ENCODE measurements at regions not wholly inside any gene's neighbourhood (a gene's known extent, or its start where the extent isn't known, plus 50 kb on each side); places are given as distances from the start of the nearest gene placed in this dataset.

GRCh38 chr11:79579063-79579462 is 138.2 kb upstream of the TENM4 start:
- DNase-seq (ENCODE audit: low read depth in 4 of 4, low spot score in 1 of 4): no peak

DNA sequence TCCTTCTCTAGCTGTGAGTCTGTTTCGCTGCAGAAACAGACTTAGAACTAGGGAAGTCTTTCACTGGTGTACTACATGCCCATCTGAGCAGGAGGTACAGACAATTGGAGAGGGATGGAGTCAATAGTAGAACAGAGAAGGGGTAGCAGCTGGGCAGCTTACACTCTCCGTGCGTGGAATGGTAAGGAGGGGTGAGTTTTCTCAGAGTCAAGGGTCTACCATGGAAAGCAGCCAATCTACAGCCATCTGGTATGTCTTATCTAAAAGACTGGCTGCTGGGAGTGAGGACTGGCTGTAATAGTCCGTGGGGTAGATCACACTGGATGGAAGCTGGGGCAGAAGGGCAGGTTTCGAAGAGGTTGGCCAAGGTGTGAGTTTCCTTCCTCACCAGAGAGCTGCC is 137.3 kb upstream of the TENM4 start:
- DNase-seq (ENCODE audit: low read depth in 4 of 4, low spot score in 1 of 4): no peak

DNA sequence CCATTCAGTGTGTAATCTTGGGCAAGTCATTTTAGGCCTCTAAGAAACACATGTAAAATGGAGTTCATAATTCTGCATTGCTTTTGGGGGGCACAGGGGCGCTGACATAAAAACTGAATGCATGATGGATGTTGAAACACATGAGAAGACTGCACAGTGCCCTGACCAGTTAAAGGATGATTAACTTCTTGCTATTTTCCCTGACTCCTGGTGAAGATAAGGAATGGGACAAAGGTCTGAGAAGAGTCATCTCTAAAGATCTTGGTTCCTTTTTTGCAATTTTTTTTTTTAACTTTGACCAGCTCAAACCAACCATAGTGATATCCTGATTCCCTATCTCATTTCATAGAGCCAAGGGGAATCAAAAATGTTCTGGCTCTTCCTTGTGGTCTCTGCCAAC is 134.9 kb upstream of the TENM4 start:
- no peak for DNase-seq (ENCODE audit: low read depth in 4 of 4, low spot score in 1 of 4)

DNA sequence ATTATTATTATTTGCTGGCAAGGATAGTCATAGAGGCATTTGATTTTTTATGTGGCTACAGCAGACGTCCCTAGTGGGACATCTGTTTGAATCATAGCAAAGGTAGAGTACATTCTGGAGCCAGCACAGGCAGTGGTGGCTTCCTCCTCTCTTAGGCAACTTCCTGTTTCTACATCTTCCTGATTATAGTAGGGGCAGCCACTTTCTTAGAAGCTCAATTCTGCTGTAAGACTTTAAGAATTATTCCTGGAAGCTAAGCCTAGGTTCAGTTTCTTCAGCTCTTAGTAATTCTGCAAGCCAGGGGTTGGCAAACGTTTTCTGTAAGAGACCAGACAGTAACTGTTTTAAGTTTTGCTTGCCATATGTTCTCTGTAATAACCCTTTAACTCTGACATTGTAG is 129.3 kb upstream of the TENM4 start:
- no peak for DNase-seq (ENCODE audit: low read depth in 4 of 4, low spot score in 1 of 4)

DNA sequence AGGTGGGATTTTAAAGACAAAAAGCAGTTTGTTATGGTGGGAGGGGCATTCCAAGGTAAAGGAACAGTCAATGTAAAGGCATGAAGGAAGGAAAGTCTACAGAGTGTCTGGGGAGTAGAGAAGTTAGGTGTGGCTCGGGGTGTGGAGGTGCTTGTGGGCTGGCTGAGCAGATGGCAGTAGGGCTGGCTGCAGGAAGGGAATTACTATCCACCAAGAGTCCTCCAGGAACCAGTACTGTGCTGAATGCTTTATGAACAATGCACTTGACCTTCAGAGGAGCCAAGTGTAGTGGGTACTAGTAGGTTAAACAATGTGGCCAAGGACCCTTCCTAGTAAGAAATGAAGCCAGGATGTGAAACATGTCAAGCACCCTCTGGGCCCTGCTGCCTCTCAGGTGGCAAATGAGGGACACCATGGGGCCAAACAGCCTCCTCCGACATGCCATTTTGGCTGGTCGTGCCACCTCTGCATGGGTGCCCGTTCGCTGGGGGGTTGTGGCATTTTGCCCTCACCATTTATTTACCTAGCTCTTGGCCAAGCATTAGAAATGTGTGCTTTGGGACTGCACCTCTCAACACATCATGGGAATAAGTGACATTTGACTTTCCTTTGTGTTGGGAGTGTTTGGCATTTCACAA is 123.6 kb upstream of the TENM4 start:
- no peak for DNase-seq (ENCODE audit: low read depth in 4 of 4, low spot score in 1 of 4)

GRCh38 chr11:79561496-79561895 is 120.7 kb upstream of the TENM4 start:
- no peak for DNase-seq (ENCODE audit: low read depth in 4 of 4, low spot score in 1 of 4)

GRCh38 chr11:79550809-79551208 is 110.0 kb upstream of the TENM4 start:
- no peak for DNase-seq (ENCODE audit: low read depth in 4 of 4, low spot score in 1 of 4)

DNA sequence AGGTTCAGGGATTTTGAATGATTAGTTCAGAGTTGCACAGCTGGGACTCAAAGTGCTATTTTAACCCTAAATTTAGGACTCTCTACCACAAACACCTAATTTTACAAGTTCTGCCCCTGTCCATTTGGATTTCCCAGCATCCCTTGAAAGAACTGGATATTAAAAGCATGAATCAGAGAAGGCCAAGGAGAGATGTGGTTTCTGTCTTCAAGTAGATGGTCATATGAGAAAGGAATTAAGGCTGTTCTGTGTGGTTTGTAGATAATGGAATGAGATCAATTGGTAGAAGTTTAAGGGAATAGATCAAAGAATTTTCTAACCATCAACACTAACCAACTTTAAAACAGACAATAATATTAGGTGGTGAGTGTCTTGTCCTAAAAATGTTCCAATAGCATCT is 106.4 kb upstream of the TENM4 start:
- DNase-seq (ENCODE audit: low read depth in 4 of 4, low spot score in 1 of 4): no peak

- no peak for DNase-seq (ENCODE audit: low read depth in 4 of 4, low spot score in 1 of 4)
These were observed 105.5 kb upstream of the TENM4 start for GRCh38 chr11:79546351-79546750.

- DNase-seq (ENCODE audit: low read depth in 4 of 4, low spot score in 1 of 4): no peak
These were observed 103.5 kb upstream of the TENM4 start for GRCh38 chr11:79544361-79544760.

DNA sequence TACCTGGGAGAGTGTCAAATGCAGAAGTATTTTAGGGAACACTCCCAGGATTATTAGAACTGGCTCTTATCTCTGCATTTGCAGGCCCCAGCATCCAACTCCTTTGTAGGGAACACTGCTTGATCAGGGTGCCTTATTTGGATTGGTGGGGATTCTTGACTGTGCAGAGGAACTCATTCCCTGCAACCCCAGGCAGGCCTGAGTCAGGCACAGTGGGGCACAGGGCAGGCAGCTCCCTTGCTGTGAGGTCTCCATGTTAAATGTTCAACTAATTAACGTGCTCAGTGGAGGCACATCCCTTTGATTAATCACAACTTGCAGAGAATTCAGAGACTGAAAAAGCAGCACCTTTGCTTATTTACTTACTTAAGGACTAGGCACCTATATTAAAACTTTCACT is 102.3 kb upstream of the TENM4 start:
- no peak for DNase-seq (ENCODE audit: low read depth in 4 of 4, low spot score in 1 of 4)

DNA sequence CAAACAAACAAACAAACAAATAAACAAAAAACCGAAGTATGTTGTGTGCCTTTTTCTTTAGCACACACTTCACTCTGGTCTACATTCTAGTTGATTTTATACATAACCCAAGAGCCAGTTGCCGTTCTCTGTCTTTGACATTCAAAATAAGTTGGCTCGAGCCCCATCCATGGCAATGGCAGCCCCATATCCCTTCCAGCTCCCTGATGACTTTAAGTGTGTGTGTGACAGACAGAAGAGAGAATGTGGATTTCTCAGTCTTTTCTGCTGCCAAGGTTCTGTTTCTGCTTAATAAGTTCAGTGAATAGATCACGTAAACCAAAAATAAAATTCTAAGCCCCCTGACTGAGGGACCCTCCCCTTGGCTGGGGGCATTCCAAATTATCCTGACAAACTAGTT is 100.6 kb upstream of the TENM4 start:
- no peak for DNase-seq (ENCODE audit: low read depth in 4 of 4, low spot score in 1 of 4)

GRCh38 chr11:79538775-79539174 is 97.9 kb upstream of the TENM4 start:
- no peak for DNase-seq (ENCODE audit: low read depth in 4 of 4, low spot score in 1 of 4)

GRCh38 chr11:79536155-79536917 is 95.5 kb upstream of the TENM4 start:
- no peak for DNase-seq (ENCODE audit: low read depth in 4 of 4, low spot score in 1 of 4)

- no peak for DNase-seq (ENCODE audit: low read depth in 4 of 4, low spot score in 1 of 4)
These were observed 94.8 kb upstream of the TENM4 start for GRCh38 chr11:79535606-79536005.

DNA sequence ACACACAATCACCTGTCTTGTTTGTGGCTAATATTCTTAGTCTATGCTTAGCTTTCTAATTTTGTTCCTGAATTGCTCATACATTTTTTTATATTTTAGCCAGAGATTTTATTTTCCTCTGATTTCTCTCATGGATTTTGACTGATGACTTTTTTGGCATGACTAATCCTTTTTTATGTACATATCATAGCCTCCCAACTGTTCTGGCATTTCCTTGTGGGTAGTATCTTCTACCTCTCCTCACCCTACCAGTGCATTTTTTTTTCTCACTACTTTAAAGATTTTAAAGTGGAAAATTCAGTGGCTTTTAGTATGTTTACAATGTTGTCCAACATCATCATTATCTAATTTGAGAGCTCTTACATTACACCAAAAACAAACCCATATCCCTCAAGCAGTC is 84.4 kb upstream of the TENM4 start:
- no peak for DNase-seq (ENCODE audit: low read depth in 4 of 4, low spot score in 1 of 4)

DNA sequence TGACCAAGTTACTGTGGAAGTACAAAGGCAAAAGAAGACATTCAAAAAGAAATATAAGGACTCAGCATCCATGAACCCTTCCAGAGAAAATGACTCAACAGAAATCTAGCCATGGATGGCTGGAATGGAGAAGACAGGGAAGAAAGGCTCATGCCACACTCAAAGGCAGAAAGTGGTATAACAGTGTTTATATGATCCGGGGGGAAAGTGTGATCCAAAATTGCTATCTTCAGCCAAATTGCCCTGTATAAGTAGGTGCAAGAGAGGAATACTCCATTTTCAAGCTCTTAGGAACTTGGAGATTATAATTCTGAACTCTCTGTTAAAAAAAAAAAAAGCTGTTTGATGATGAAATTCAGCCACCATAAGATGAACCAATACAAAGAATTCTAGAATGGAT is 81.8 kb upstream of the TENM4 start:
- no peak for DNase-seq (ENCODE audit: low read depth in 4 of 4, low spot score in 1 of 4)

DNA sequence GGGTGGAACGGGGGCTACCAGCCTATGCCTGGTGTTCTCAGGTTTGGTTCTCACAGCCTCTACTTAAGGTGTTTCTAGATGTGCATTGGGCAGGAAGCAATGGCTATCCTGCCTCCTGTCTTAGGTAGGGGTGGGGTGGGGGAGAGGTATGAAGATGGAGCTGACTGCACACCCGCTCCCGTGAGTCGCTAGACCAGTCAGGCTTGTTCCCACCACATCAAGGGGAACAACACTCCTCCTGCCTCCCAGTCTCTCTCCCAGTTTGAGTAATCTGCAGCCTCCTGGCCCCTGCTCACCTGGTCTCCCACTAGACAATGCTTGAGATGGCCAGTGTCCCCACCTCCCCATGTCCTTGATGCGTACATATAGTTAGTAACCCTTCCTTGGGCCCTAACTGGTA is 79.3 kb upstream of the TENM4 start:
- no peak for DNase-seq (ENCODE audit: low read depth in 4 of 4, low spot score in 1 of 4)

DNA sequence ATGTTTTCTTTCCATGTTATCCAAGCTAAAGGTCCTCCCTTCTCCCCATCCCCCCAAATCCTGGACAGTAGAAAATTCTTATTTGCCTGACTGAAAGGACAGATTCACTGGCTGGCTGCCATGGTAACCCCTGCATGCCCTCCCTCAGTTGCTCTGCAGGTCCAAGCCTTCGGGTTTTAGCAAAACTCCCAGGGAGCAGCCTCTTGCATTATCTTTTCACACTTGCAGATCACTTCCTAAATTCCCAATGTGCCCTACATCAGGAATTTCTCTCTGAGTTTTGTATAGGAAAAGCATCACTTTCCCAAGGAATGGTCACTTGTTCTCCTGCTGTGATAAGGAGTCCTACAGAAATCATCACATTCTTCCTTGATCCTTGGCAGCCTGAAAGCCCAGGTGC is 75.0 kb upstream of the TENM4 start:
- DNase-seq (ENCODE audit: low read depth in 4 of 4, low spot score in 1 of 4): no peak

- no peak for DNase-seq (ENCODE audit: low read depth in 4 of 4, low spot score in 1 of 4)
These were observed 73.9 kb upstream of the TENM4 start for GRCh38 chr11:79514695-79515094.

- no peak for DNase-seq (ENCODE audit: low read depth in 4 of 4, low spot score in 1 of 4)
These were observed 73.5 kb upstream of the TENM4 start for GRCh38 chr11:79514290-79514689.

GRCh38 chr11:79512706-79513469 is 72.1 kb upstream of the TENM4 start:
- DNase-seq (ENCODE audit: low read depth in 4 of 4, low spot score in 1 of 4): no peak

Data from stimulated activated CD4-positive, alpha-beta T cell treated with anti-CD3 and anti-CD28 coated beads, Interleukin-1b, Interleukin-23, amount 100 ng/mL, for 24 hours (primary cell).